ENCODE measurements at regions not wholly inside any gene's neighbourhood (a gene's known extent, or its start where the extent isn't known, plus 50 kb on each side); places are given as distances from the start of the nearest gene placed in this dataset.

GRCh38 chr7:41287559-41288335 is 415.1 kb downstream of the INHBA start:
- TF ChIP-seq CTCF (IDR thresholded peaks at IDR 0.05; ENCODE audit: low read depth, low read length) (no peak), EZH2phosphoT487 (IDR thresholded peaks at IDR 0.05; ENCODE audit: low read depth) (no peak)

All from OCI-LY3 (cell line).